ENCODE measurements at regions not wholly inside any gene's neighbourhood (a gene's known extent, or its start where the extent isn't known, plus 50 kb on each side); places are given as distances from the start of the nearest gene placed in this dataset.

- no peak overlapping the region for H3K9ac ChIP-seq (ENCODE audit: low read length)
- no peaks in the 10 kb centered on the region for H3F3A ChIP-seq (ENCODE audit: insufficient read depth)
- H3K36me3 ChIP-seq (ENCODE audit: low read length): no peaks in the 10 kb centered on the region
- H3K4me3 ChIP-seq (ENCODE audit: insufficient read depth, low read length, poor library complexity, severe bottlenecking): no peak overlapping the region
- no peak overlapping the region for H2AFZ ChIP-seq (ENCODE audit: low read depth, low read length, severe bottlenecking)
- H3K4me2 ChIP-seq (ENCODE audit: low read depth, low read length, poor library complexity, severe bottlenecking): no peak overlapping the region
- no peaks in the 10 kb centered on the region for H3K9me2 ChIP-seq (replicated peaks; ENCODE audit: insufficient read depth, low read length)
- no peaks in the 10 kb centered on the region for H3K9me3 ChIP-seq (ENCODE audit: insufficient read depth, low read length)
- no peaks in the 10 kb centered on the region for H4K20me1 ChIP-seq (ENCODE audit: low read depth, low read length)
- H3K27me3 ChIP-seq (ENCODE audit: low read length): no peaks in the 10 kb centered on the region; the same call in 1 of the 2 replicates
- H3K27ac ChIP-seq (ENCODE audit: low read depth, low read length): no peak overlapping the region
- no peak for TF ChIP-seq EZH2phosphoT487 (conservative IDR thresholded peaks at IDR 0.05; ENCODE audit: low read length)
- no peaks in the 10 kb centered on the region for H3K79me2 ChIP-seq (ENCODE audit: insufficient read depth, low read length)
These were observed 139.0 kb upstream of the TNRC6C start for GRCh38 chr17:77819497-77819896.

DNA sequence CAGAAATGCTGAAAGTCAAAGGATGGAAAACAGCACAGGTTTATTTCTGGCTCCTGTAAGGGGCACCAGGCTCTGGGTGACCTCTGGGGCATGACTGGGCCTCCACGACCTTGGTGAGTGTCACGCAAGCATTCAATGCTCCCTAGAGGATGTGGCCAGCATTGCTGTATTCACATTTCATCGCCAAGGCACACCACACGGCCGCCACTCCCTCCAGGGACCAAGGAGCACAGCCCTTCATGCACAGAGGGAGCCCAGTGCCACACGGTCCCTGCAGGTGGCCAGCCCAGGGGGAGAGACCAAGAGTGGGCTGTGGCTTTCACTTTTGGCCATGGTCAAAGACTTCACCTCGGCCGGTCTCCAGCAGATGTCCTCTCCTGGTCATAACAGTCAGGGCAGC is 137.4 kb upstream of the TNRC6C start:
- Histone ChIP-seq H3K36me3 (ENCODE audit: low read length) (no peaks in the 10 kb centered on the region), H3K9me3 (ENCODE audit: insufficient read depth, low read length) (no peaks in the 10 kb centered on the region), H3K9ac (ENCODE audit: low read length) (no peak overlapping the region), H4K20me1 (ENCODE audit: low read depth, low read length) (no peaks in the 10 kb centered on the region), H2AFZ (ENCODE audit: low read depth, low read length, severe bottlenecking) (no peak overlapping the region), H3K9me2 (replicated peaks; ENCODE audit: insufficient read depth, low read length) (no peaks in the 10 kb centered on the region), H3K4me2 (ENCODE audit: low read depth, low read length, poor library complexity, severe bottlenecking) (no peak overlapping the region), H3F3A (ENCODE audit: insufficient read depth) (no peaks in the 10 kb centered on the region), H3K27ac (ENCODE audit: low read depth, low read length) (no peak overlapping the region), H3K79me2 (ENCODE audit: insufficient read depth, low read length) (no peaks in the 10 kb centered on the region), H3K4me3 (ENCODE audit: insufficient read depth, low read length, poor library complexity, severe bottlenecking) (no peak overlapping the region), H3K27me3 (ENCODE audit: low read length) (no peaks in the 10 kb centered on the region; the same call in 1 of the 2 replicates)
- TF ChIP-seq, protein P1, sequence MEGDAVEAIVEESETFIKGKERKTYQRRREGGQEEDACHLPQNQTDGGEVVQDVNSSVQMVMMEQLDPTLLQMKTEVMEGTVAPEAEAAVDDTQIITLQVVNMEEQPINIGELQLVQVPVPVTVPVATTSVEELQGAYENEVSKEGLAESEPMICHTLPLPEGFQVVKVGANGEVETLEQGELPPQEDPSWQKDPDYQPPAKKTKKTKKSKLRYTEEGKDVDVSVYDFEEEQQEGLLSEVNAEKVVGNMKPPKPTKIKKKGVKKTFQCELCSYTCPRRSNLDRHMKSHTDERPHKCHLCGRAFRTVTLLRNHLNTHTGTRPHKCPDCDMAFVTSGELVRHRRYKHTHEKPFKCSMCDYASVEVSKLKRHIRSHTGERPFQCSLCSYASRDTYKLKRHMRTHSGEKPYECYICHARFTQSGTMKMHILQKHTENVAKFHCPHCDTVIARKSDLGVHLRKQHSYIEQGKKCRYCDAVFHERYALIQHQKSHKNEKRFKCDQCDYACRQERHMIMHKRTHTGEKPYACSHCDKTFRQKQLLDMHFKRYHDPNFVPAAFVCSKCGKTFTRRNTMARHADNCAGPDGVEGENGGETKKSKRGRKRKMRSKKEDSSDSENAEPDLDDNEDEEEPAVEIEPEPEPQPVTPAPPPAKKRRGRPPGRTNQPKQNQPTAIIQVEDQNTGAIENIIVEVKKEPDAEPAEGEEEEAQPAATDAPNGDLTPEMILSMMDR (IDR thresholded peaks at IDR 0.05; ENCODE audit: insufficient read depth, low read length, poor library complexity, severe bottlenecking): no peak
- no peak for TF ChIP-seq EZH2phosphoT487 (conservative IDR thresholded peaks at IDR 0.05; ENCODE audit: low read length)

DNA sequence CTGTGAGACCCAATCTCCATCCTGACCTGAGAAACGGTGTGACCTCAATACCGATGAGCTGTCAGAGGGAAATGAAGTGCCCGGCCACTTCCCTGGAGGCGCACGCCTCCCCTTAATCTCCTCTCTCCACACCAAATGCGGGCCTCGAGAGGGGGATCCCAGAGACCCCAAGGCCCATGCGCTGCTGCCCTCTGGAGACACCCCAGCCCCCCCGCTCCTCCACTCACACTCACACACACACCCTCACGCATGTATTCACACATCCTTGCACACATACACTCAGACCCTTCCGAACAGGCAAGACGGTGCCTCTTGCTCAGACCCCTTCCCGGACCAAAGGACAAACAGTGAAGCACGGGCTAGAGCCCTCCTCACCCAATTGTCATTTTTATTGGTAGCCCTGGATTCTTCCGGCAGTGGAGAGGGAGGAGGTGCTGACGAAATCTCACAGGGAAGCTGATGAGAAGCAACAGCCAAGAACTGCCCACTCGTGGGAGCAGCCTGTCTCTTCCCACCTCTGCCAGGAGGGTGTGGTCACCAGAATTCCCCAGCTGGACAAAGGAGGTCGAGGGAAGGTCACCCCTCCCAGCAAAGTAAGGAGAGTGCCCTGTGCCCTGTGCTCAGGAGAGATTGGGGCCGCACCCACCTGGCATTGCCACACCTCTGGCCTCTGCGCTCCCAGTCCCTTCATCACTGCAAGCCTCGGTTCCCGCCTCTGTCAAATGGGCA is 136.0 kb upstream of the TNRC6C start:
- Histone ChIP-seq H3K36me3 (ENCODE audit: low read length) (no peaks in the 10 kb centered on the region), H3K27ac (ENCODE audit: low read depth, low read length) (no peak overlapping the region), H2AFZ (ENCODE audit: low read depth, low read length, severe bottlenecking) (no peak overlapping the region), H3K79me2 (ENCODE audit: insufficient read depth, low read length) (no peaks in the 10 kb centered on the region), H3K27me3 (ENCODE audit: low read length) (no peaks in the 10 kb centered on the region; the same call in 1 of the 2 replicates), H3F3A (ENCODE audit: insufficient read depth) (no peaks in the 10 kb centered on the region), H3K9me3 (ENCODE audit: insufficient read depth, low read length) (no peaks in the 10 kb centered on the region), H3K9me2 (replicated peaks; ENCODE audit: insufficient read depth, low read length) (no peaks in the 10 kb centered on the region), H3K9ac (ENCODE audit: low read length) (no peak overlapping the region), H3K4me2 (ENCODE audit: low read depth, low read length, poor library complexity, severe bottlenecking) (no peak overlapping the region), H4K20me1 (ENCODE audit: low read depth, low read length) (no peaks in the 10 kb centered on the region), H3K4me3 (ENCODE audit: insufficient read depth, low read length, poor library complexity, severe bottlenecking) (no peak overlapping the region)
- TF ChIP-seq, protein P1 (IDR thresholded peaks at IDR 0.05; ENCODE audit: insufficient read depth, low read length, poor library complexity, severe bottlenecking): no peak
- no peak for TF ChIP-seq EZH2phosphoT487 (conservative IDR thresholded peaks at IDR 0.05; ENCODE audit: low read length)

GRCh38 chr17:77824102-77824779 is 134.3 kb upstream of the TNRC6C start:
- Histone ChIP-seq H3K27ac (ENCODE audit: low read depth, low read length) (no peak overlapping the region), H3K9me3 (ENCODE audit: insufficient read depth, low read length) (no peaks in the 10 kb centered on the region), H3K36me3 (ENCODE audit: low read length) (no peaks in the 10 kb centered on the region), H4K20me1 (ENCODE audit: low read depth, low read length) (no peaks in the 10 kb centered on the region), H3K79me2 (ENCODE audit: insufficient read depth, low read length) (no peaks in the 10 kb centered on the region), H3F3A (ENCODE audit: insufficient read depth) (no peaks in the 10 kb centered on the region), H3K4me2 (ENCODE audit: low read depth, low read length, poor library complexity, severe bottlenecking) (no peak overlapping the region), H2AFZ (ENCODE audit: low read depth, low read length, severe bottlenecking) (no peak overlapping the region), H3K27me3 (ENCODE audit: low read length) (no peaks in the 10 kb centered on the region), H3K9me2 (replicated peaks; ENCODE audit: insufficient read depth, low read length) (no peaks in the 10 kb centered on the region), H3K4me3 (ENCODE audit: insufficient read depth, low read length, poor library complexity, severe bottlenecking) (no peak overlapping the region), H3K9ac (ENCODE audit: low read length) (no peak overlapping the region)
- no peak for TF ChIP-seq EZH2phosphoT487 (conservative IDR thresholded peaks at IDR 0.05; ENCODE audit: low read length)
- TF ChIP-seq, protein P1 (IDR thresholded peaks at IDR 0.05; ENCODE audit: insufficient read depth, low read length, poor library complexity, severe bottlenecking): no peak
